Stimulated activated naive CD8-positive, alpha-beta T cell treated with anti-CD3 and anti-CD28 coated beads, Interleukin-15, Interleukin-2, amounts not matched to agents 100 U/mL and 50 U/mL, for 24 hours (primary cell): ENCODE measurements at regions not wholly inside any gene's neighbourhood (a gene's known extent, or its start where the extent isn't known, plus 50 kb on each side); places are given as distances from the start of the nearest gene placed in this dataset.
"Not testable (repeated sequence)": the region's sequence is repeated elsewhere in the genome, so short reads cannot be mapped to it uniquely, and the experiment has no call there.

Experiments used
- ATAC-seq: fragments of 150-1000 bp; cut with Tn5 transposase; one replicate; pipeline ENCODE4 v1.10.0; 2021
- DNase-seq: peaks from one replicate; pipeline ENCODE4 v3.0.0; 2021

DNA sequence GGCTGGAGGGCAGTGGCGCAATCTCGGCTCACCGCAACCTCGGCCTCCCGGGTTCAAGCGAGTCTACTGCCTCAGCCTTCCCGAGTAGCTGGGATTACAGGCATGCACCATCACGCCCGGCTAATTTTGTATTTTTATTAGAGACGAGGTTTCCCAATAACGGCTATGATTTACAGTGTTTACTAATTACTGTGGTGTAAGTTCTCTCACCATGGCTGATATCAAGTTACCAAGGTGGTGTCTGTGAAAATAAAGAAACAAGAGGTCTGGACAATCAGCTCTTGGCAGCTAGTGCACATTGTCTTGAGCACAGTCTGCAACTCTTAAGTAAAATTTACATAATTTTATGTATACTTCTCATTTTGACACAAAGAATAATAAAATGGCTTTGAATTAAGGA is 385.5 kb upstream of the COX7C start:
- ATAC-seq (no peak), DNase-seq (no peak)

DNA sequence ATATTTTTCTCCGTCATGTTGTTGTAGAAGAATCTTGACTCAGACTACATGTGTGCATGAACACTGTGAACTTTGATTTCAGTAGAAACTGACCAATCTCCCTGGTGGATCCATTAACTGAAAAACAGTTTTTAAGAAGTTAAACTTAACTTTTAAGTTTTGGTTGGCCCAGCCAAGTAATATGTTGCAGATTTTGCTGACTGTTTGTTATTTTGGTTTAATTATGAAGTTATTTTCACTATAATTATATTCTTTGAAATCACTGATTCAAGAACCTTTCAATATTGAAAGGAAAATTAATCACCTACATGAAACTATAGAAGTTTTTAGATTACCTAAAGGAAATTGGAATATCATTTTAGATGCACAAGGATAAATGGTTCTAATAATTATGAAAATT is 373.6 kb upstream of the COX7C start:
- ATAC-seq (no peak), DNase-seq (no peak)

DNA sequence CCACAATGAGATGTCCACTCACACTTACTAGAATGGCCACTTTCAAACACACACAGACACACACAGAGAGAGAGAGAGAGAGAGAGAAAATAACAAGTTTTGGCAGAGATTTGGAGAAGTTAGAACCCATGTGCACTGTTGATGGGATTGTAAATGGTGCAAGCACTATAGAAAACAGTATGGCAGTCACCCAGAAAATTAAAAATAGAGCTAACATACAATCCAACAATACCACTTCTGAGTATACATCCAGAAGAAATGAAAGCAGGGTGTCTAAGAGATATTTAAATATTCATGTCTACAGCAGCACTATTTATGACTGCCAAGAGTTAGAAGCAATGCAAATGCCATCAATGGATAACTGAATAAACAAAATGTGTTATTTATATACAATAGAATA is 359.9 kb upstream of the COX7C start:
- no peak for DNase-seq
- ATAC-seq: no peak

- DNase-seq: not testable (repeated sequence)
- peak; percentile 61 for ATAC-seq
These were observed 333.1 kb upstream of the COX7C start for GRCh38 chr5:86284400-86285190.

- not testable (repeated sequence) for ATAC-seq, DNase-seq
These were observed 330.3 kb upstream of the COX7C start for GRCh38 chr5:86287437-86287836.

- not testable (repeated sequence) for ATAC-seq, DNase-seq
These were observed 328.0 kb upstream of the COX7C start for GRCh38 chr5:86289786-86290185.

DNA sequence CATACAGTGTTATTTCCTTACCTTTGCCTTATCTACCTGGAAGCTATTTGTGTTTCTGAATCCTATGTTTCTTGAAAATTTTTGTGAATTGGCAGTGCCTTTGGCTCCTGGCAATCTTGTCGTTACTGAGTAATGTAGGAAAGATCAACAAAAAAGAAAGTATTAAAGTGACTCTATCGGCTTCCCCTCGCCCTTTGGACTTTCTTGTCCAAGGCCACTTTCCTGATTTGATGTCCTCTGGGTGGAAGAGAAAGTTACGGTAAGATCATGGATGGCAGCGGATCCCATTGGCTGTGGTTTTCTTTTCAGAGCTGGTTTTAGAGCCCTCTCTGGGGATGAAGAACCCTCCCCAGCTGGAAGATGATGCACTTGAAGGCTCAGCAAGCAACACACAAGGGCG is 324.9 kb upstream of the COX7C start:
- DNase-seq, ATAC-seq: not testable (repeated sequence)

GRCh38 chr5:86302643-86303042 is 315.1 kb upstream of the COX7C start:
- not testable (repeated sequence) for ATAC-seq, DNase-seq

DNA sequence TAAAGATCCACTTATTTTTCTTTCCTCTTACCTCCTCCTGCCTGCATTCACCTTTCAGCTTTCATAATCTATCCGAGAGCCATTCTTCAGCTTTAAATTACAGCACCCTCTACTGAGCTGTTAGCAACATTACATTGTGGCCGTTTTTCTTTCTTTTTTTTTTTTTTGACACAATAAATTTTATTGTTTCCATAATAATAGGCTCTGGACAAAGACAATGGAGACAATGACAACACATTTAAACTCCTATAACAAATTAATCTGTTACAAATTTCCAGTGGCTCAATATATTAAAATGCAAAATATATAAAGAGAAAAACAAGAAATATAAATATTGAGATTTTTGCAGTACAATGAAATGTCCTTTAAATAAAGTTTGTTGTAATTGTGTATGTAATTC is 312.7 kb upstream of the COX7C start:
- DNase-seq, ATAC-seq: not testable (repeated sequence)

GRCh38 chr5:86314951-86315350 is 302.8 kb upstream of the COX7C start:
- no peak for ATAC-seq
- no peak for DNase-seq

GRCh38 chr5:86320266-86320665 is 297.5 kb upstream of the COX7C start:
- ATAC-seq (no peak), DNase-seq (no peak)

DNA sequence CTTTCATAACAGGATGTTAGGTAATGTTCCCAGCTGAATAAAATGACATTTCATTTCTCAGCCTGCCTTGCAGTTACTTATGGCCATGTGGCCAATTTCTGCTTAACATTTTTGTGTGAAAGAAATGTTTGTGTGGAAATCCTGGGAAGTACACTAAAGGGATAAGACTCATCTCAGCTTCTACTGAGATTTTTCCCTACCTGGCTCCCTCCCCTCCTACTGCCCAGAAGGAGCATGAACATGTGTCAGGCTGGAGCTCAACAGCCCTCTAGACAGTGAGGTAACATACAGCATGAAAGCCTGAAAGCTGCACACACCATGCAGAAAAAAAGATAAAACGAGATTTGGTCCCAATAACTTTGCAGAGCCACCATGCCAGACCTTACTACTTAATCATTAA is 288.4 kb upstream of the COX7C start:
- ATAC-seq (no peak), DNase-seq (no peak)

- DNase-seq (no peak), ATAC-seq (no peak)
These were observed 287.0 kb upstream of the COX7C start for GRCh38 chr5:86330736-86331135.

- no peak for ATAC-seq
These were observed 284.9 kb upstream of the COX7C start for GRCh38 chr5:86332851-86333250.

DNA sequence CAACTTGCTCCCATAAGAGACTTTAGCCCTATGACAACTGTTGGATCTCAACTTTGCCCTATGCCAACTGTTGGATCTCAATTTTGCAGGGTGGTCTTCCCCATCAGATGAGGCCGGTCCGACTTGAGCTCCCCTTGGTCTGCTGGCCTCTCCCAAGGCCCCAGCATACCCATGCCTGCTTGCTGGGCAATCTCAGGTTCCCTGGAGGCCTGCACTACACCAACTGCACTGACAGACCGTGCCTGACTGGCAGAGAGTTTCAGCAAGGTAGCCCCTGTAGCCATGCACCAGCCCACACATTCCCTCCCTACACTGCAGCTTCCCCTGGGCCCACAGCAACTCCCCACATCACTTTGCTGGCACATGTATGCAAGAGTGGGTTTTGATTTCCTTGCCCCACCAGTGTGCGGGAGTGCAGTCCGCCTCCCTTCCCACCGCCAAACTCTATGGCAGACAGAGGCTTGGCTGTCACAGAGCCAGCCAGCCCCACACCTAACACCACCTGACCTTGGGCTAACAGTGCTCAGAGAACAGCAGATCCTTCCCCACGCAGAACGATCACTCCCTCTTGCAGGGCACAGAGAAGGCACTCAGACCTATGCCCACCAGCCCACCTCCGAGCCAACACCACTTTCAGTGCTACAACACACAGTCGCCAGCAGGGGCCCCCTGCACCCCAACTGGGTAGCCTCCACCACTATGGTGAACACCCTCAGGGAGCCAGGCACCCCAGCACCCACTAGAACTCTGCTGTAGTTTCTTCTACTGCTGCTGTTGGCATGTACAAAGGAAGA is 279.9 kb upstream of the COX7C start:
- ATAC-seq: no peak
- DNase-seq: no peak

More at GRCh38 chr5:86332851-86333250, 284.9 kb upstream of the COX7C start:
- DNase-seq: no peak

DNA sequence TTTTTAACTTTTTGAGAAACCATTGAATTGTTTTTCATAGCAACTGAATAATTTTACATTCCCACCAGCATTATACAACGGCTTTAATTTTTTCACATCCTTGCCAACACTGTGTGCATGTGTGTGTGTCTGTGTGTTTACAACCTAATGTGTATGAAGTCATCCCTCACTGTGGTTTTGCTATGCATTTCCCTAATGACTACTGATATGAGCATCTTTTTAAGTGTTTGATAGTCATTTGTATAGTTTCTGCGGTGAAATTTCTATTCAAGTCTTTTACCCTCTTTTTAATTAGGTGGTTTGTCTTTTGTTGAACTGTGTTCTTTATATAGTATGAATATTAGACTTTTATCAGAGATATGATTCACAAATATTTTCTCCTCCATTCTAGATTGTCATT is 263.1 kb upstream of the COX7C start:
- ATAC-seq: no peak
- DNase-seq: no peak

GRCh38 chr5:86360801-86361200 is 256.9 kb upstream of the COX7C start:
- ATAC-seq (no peak), DNase-seq (no peak)

DNA sequence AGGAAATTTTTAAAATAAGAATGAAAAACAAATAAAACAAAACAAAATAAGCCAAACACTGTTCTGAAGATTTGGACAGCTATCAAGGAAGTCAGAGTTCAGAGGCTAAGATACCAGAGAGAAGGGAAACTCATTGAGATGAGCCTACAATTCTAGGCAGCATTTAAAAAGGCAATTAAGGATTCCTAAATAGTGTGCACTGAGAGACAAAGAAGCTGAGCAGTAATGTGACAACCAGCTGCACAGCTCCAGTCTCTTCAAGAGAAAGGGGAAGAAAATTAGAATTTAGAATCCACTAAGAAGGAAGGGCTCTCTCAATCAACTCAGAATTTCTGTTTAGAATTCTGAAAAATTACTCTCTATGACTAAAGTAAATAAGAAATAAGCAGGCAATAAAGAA is 246.7 kb upstream of the COX7C start:
- ATAC-seq (no peak), DNase-seq (no peak)

GRCh38 chr5:86374611-86375010 is 243.1 kb upstream of the COX7C start:
- ATAC-seq: no peak

DNA sequence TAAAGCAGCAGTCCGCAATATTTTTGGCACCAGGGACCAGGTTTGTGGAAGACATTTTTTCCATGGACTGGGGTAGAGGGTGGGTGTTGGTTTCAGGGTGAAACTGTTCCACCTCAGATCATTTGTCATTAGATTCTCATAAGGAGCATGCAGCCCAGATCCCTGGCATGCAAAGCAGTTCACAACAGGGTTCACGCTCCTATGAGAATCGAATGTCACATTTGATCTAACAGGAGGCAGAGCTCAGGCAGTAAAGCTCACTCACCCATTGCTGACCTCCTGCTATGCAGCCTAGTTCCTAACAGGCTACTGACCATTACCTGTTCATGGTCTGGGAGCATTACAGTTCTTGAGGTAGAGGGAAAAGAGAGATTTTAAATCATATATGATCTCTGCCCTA is 241.5 kb upstream of the COX7C start:
- no peak for DNase-seq
- no peak for ATAC-seq

More at GRCh38 chr5:86374611-86375010, 243.1 kb upstream of the COX7C start:
- no peak for DNase-seq

- no peak for DNase-seq
- ATAC-seq: no peak
These were observed 214.6 kb upstream of the COX7C start for GRCh38 chr5:86403190-86403589.

GRCh38 chr5:86404256-86404655 is 213.5 kb upstream of the COX7C start:
- DNase-seq: no peak
- ATAC-seq: no peak

- ATAC-seq (no peak), DNase-seq (no peak)
These were observed 210.0 kb upstream of the COX7C start for GRCh38 chr5:86407711-86408110.
